Activated CD8-positive, alpha-beta memory T cell treated with anti-CD3 and anti-CD28 coated beads for 1 hour (primary cell): ENCODE measurements at regions not wholly inside any gene's neighbourhood (a gene's known extent, or its start where the extent isn't known, plus 50 kb on each side); places are given as distances from the start of the nearest gene placed in this dataset.
"Not testable (repeated sequence)": the region's sequence is repeated elsewhere in the genome, so short reads cannot be mapped to it uniquely, and the experiment has no call there.

Experiments used
- DNase-seq, 2 donors: peaks; one replicate each; pipeline ENCODE4 v3.0.0-alpha.2; 2020; ENCODE audit warnings: low read depth in 1 of 2; ENCODE audit errors: extremely low read depth in 1 of 2

GRCh38 chr7:17044396-17044795 lies 162.6 kb upstream of the AGR3 start:
- no peak for DNase-seq

DNA sequence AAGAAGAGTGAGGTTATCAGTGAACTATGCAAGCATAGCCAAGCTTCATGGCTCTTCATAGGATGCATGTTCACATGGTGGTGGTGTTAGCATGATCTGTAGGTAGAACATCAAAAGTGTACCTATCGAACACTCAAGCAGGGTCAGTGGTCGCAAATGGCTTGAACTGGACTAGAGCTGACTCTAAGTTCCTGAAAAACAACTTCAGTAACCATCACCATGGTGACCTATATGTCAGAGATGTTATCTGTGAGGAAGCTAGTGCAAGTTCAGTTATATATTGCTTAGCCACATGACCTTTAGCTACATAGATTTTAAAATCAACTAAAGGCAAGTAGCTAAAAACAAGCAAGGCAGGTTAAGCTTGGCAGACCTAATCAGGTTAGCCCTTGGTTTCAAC lies 163.1 kb upstream of the AGR3 start:
- DNase-seq: no peak

DNA sequence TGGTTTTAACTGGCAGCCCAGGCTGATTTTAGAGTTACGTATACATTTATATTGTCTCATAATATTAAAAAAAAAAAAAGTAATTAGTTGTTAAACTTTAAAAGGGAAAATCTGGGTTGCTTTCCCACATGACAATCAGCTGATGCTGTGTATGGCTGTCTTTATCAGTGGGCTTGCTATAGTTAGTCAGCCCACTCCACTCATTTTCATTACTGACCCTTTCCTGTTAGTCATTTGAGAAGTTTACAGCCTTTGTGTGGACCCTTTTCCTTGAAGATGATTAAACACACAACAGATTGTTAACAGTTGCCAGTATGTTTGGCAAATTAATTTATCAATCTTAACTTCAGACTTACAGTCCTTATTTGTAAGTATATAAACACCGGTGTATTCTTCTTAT lies 164.5 kb upstream of the AGR3 start:
- DNase-seq: no peak

- no peak for DNase-seq
These were observed 164.9 kb upstream of the AGR3 start for GRCh38 chr7:17046666-17047065.

GRCh38 chr7:17053164-17053563 lies 171.4 kb upstream of the AGR3 start:
- DNase-seq: not testable (repeated sequence)

DNA sequence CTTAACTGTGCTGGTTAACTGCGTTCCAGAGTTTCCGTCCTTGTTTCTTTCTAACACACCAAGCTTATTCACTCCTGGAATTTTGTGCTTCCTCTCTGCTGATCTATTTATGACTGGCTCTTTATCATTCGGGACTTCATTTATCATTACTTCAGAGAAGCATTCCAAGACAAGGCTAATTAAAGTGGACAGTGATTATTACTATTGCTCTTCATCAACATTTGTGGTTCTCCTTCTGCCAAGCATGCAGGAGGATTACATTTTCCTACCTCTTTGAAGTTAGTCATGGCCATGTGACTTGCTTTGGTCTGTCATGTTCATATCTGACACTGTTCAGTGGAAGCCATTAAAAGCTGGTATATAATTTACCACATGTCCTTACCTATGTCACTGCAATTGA lies 172.4 kb upstream of the AGR3 start:
- no peak for DNase-seq

- no peak for DNase-seq
These were observed 173.1 kb upstream of the AGR3 start for GRCh38 chr7:17054836-17055235.

- DNase-seq: no peak
These were observed 173.8 kb upstream of the AGR3 start for GRCh38 chr7:17055596-17055995.

DNA sequence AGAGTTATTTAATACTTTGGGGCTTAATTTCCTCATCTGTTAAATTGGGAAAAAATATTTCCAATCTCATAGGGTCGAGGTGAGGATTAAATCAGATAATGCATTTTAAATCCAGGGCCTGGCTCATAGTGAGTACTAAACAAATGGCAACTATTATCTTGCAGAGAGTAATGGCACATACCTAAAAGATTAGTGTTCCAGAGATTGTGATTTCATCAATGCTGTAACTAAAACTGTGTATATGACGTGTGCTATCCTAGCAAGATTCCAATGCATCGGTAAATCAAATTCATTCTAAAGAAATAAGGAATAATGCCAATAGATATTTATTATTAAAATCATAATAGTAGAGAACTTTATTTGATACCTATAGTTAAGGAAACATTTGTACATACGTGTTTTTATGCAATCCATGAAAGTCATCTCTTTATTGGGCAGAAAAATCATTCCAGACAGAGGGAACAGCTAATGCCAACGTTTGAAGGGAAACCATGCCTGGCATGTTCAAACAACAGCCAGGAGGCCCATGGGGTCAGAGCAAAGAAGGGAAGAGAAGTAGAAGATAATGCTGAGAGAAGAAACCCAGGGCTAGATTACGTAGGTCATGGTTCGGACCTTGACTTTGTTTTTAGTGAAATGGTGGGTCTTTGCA lies 174.8 kb upstream of the AGR3 start:
- no peak for DNase-seq

DNA sequence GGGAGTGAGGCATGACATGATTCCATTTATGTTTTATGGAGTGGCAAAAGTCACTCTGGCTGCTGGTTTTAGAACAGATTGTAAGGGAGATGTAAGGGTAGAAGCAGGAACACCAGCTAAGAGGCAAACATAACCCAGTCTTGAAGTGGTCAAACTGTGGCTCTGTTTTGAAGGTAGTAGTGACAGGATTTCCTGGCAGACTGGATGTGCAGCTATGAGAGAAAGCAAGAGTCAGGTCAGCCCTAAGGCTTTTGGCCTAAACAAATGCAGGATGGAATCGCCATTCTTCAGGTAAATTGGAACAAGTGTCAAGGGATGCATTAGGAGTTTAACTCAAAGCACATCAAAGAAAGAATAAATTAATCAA lies 175.3 kb upstream of the AGR3 start:
- DNase-seq: no peak

- no peak for DNase-seq
These were observed 176.8 kb upstream of the AGR3 start for GRCh38 chr7:17058568-17058967.

- DNase-seq: no peak
These were observed 178.3 kb upstream of the AGR3 start for GRCh38 chr7:17060051-17060450.

- DNase-seq: no peak
These were observed 179.7 kb upstream of the AGR3 start for GRCh38 chr7:17061443-17061842.

- DNase-seq: no peak
These were observed 180.6 kb upstream of the AGR3 start for GRCh38 chr7:17062151-17063044.

- DNase-seq: no peak
These were observed 181.2 kb upstream of the AGR3 start for GRCh38 chr7:17063045-17063383.

DNA sequence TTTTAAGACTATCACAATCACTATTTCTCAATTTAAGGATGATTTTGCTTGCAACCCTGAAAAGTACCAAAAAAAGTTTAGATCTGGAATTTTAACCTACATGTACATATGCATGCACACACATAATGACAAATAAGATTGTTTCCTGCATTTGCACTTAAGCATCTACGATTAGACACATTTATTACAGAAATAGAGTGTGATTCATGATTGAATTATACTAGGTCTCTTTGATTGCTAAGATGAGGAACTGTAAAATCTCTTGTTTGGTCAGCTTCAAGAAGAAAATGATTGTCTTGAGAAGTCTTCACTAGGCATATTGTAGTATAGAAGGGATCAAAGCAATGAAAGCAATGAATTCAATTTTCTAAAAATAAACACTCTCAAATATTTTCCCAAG lies 185.9 kb upstream of the AGR3 start:
- no peak for DNase-seq

- DNase-seq: no peak
These were observed 187.4 kb upstream of the AGR3 start for GRCh38 chr7:17069146-17069545.

- no peak for DNase-seq
These were observed 188.5 kb upstream of the AGR3 start for GRCh38 chr7:17070231-17070708.

GRCh38 chr7:17071866-17072265 lies 190.1 kb upstream of the AGR3 start:
- DNase-seq: no peak

DNA sequence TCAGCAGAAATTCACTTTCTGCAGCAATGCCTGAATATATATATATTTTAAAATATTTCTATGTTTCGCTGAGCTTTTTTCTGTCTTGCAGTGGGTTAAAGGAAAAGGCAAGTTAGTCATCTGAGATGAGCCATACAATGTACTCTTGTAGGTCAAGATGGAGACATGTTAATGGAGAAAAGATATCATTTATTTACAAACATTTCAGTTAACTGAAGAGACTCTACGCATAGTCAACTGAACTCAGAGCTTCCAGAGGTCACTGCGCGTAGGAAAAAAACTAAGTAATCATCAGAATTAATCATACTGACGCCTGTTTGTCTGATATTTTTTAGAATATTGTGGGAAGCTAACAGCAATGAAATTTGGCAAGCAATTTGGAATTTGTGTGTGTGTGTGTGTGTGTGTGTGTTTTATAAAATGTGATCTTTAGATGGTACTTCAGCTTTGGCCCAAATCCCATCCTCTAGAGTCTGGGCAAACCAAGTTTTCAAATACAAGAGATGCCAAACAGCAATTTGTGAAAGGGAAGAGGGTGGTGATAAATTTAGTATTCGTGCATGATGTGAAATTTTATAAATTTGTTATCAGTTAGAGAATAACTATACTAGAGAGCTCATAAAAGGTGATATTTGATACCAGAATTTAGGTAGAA lies 193.9 kb upstream of the AGR3 start:
- DNase-seq: no peak

GRCh38 chr7:17078298-17078697 lies 196.5 kb upstream of the AGR3 start:
- no peak for DNase-seq
